GM12864 (cell line): ENCODE measurements at regions not wholly inside any gene's neighbourhood (a gene's known extent, or its start where the extent isn't known, plus 50 kb on each side); places are given as distances from the start of the nearest gene placed in this dataset.

Experiments used
- DNase-seq: peaks from one replicate; pipeline ENCODE4 v3.0.0-alpha.2; 2011; ENCODE audit warnings: low read depth
- H3K4me3 ChIP-seq: 2 replicates; pipeline ENCODE4 v1.5.1; 2011; ENCODE audit warnings: mild to moderate bottlenecking, low read depth, low read length, control low read depth
- CTCF ChIP-seq: IDR thresholded peaks from 2 replicates; pipeline ENCODE4 v1.5.1; 2011; ENCODE audit warnings: low read depth, mild to moderate bottlenecking, moderate library complexity, low read length, control low read depth, inconsistent platforms; ENCODE audit errors: missing control alignments

GRCh38 chr1:214847071-214847810 is 235.3 kb upstream of the KCNK2 start:
- no peak for TF ChIP-seq CTCF
- no peak for DNase-seq
- no peak overlapping the region for H3K4me3 ChIP-seq

- H3K4me3 ChIP-seq: no peak overlapping the region
- no peak for DNase-seq
- no peak for TF ChIP-seq CTCF
These were observed 234.4 kb upstream of the KCNK2 start for GRCh38 chr1:214848101-214848500.

- TF ChIP-seq CTCF: no peak
- no peak for DNase-seq
- no peak overlapping the region for H3K4me3 ChIP-seq
These were observed 232.0 kb upstream of the KCNK2 start for GRCh38 chr1:214850432-214851050.

GRCh38 chr1:214853340-214853739 is 229.2 kb upstream of the KCNK2 start:
- TF ChIP-seq CTCF: no peak
- no peak for DNase-seq

GRCh38 chr1:214854126-214854875 is 228.2 kb upstream of the KCNK2 start:
- no peak for TF ChIP-seq CTCF
- no peak overlapping the region for H3K4me3 ChIP-seq
- DNase-seq: no peak

More at GRCh38 chr1:214853340-214853739, 229.2 kb upstream of the KCNK2 start:
- H3K4me3 ChIP-seq: no peak overlapping the region

GRCh38 chr1:214856843-214857242 is 225.7 kb upstream of the KCNK2 start:
- TF ChIP-seq CTCF: no peak
- H3K4me3 ChIP-seq: no peak overlapping the region
- no peak for DNase-seq
